Naive B cell (primary cell): ENCODE measurements at regions not wholly inside any gene's neighbourhood (a gene's known extent, or its start where the extent isn't known, plus 50 kb on each side); places are given as distances from the start of the nearest gene placed in this dataset.
"Not testable (repeated sequence)": the region's sequence is repeated elsewhere in the genome, so short reads cannot be mapped to it uniquely, and the experiment has no call there.

Source experiments
- ATAC-seq, 2 donors: fragments of 150-1000 bp; cut with Tn5 transposase; 2 replicates each; pipeline ENCODE4 v1.10.0; 2021; ENCODE audit warnings: low read depth in 2 of 2, mild to moderate bottlenecking in 2 of 2, moderate library complexity in 2 of 2
- DNase-seq: peaks from one replicate; pipeline ENCODE4 v3.0.0; 2022
- H3K27ac Mint-ChIP-seq, 6 donors: one replicate each; pipeline ENCODE4 v1.8.0; 2020 to 2022; ENCODE audit warnings: mild to moderate bottlenecking in 6 of 6, mixed read lengths in 6 of 6, moderate library complexity in 5 of 6, inconsistent platforms in 2 of 6
- H3K27me3 Mint-ChIP-seq, 3 donors: one replicate each; pipeline ENCODE4 v1.8.0; 2021 to 2022; ENCODE audit warnings: mixed read lengths in 3 of 3, mild to moderate bottlenecking in 1 of 3
- H3K36me3 Mint-ChIP-seq, 2 donors: one replicate each; pipeline ENCODE4 v1.8.0; 2020 to 2022; ENCODE audit warnings: mixed read lengths in 2 of 2, inconsistent platforms in 1 of 2, mild to moderate bottlenecking in 1 of 2
- H3K4me1 Mint-ChIP-seq, 3 donors: one replicate each; pipeline ENCODE4 v1.8.0; 2020 to 2022; ENCODE audit warnings: mixed read lengths in 3 of 3, inconsistent platforms in 1 of 3, mild to moderate bottlenecking in 1 of 3, moderate library complexity in 1 of 3
- H3K4me3 Mint-ChIP-seq, 8 donors: one replicate each; pipeline ENCODE4 v1.8.0; 2020 to 2022; ENCODE audit warnings: mild to moderate bottlenecking in 8 of 8, mixed read lengths in 8 of 8, moderate library complexity in 8 of 8, inconsistent platforms in 2 of 8
- H3K9me3 Mint-ChIP-seq, 7 donors: one replicate each; pipeline ENCODE4 v1.8.0; 2020 to 2022; ENCODE audit warnings: mixed read lengths in 7 of 7, mild to moderate bottlenecking in 5 of 7, inconsistent platforms in 2 of 7, moderate library complexity in 1 of 7

- ATAC-seq (no peak), DNase-seq (no peak)
- H3K27ac Mint-ChIP-seq, result no peak overlapping the region
- peaks cover 51 to 75% (median 65%) of the 10 kb centered on the region in 3 donors for H3K27me3 Mint-ChIP-seq
- peaks cover 0 to 2% (median 0%) of the 10 kb centered on the region in 7 donors for H3K9me3 Mint-ChIP-seq
- peaks cover 11 to 15% (median 12%) of the 10 kb centered on the region in 3 donors for H3K4me1 Mint-ChIP-seq
- H3K4me3 Mint-ChIP-seq, result no peak overlapping the region
- no peaks in the 10 kb centered on the region for H3K36me3 Mint-ChIP-seq
Measured at GRCh38 chr20:50453533-50454244, 56.5 kb upstream of the PTPN1 start.

GRCh38 chr20:50455245-50455644 is 54.9 kb upstream of the PTPN1 start:
- ATAC-seq, H3K4me3 Mint-ChIP-seq, H3K9me3 Mint-ChIP-seq, H3K36me3 Mint-ChIP-seq, H3K27ac Mint-ChIP-seq, DNase-seq: not testable (repeated sequence)
- H3K4me1 Mint-ChIP-seq, result peaks cover 11 to 15% (median 12%) of the 10 kb centered on the region in 3 donors
- peaks cover 47 to 74% (median 61%) of the 10 kb centered on the region in 3 donors for H3K27me3 Mint-ChIP-seq

GRCh38 chr20:50455656-50456451 is 54.3 kb upstream of the PTPN1 start:
- DNase-seq (no peak), ATAC-seq (no peak)
- no peak overlapping the region for H3K4me3 Mint-ChIP-seq
- no peak overlapping the region for H3K27ac Mint-ChIP-seq
- H3K27me3 Mint-ChIP-seq, result peaks cover 41 to 76% (median 60%) of the 10 kb centered on the region in 3 donors
- peaks cover 10 to 12% (median 11%) of the 10 kb centered on the region in 3 donors for H3K4me1 Mint-ChIP-seq
- H3K36me3 Mint-ChIP-seq, result no peaks in the 10 kb centered on the region
- no peaks in the 10 kb centered on the region for H3K9me3 Mint-ChIP-seq

- H3K36me3 Mint-ChIP-seq, result no peaks in the 10 kb centered on the region
- no peak for ATAC-seq
- DNase-seq, result no peak
- H3K9me3 Mint-ChIP-seq, result no peaks in the 10 kb centered on the region
- no peak overlapping the region for H3K27ac Mint-ChIP-seq
- H3K4me1 Mint-ChIP-seq, result peaks cover 2 to 6% (median 4%) of the 10 kb centered on the region in 3 donors
- H3K4me3 Mint-ChIP-seq, result no peak overlapping the region
- peaks cover 32 to 71% (median 55%) of the 10 kb centered on the region in 3 donors for H3K27me3 Mint-ChIP-seq
Measured at GRCh38 chr20:50456452-50457324, 53.5 kb upstream of the PTPN1 start.

GRCh38 chr20:50459124-50459918 is 50.9 kb upstream of the PTPN1 start:
- peak overlapping the region in 1 of 6 donors; percentile 85 for H3K27ac Mint-ChIP-seq
- H3K4me1 Mint-ChIP-seq, result peaks cover 0 to 5% (median 2%) of the 10 kb centered on the region in 3 donors
- no peaks in the 10 kb centered on the region for H3K9me3 Mint-ChIP-seq
- ATAC-seq (no peak), DNase-seq (no peak)
- peaks cover 17 to 56% (median 44%) of the 10 kb centered on the region in 3 donors for H3K27me3 Mint-ChIP-seq
- H3K36me3 Mint-ChIP-seq, result no peaks in the 10 kb centered on the region
- no peak overlapping the region for H3K4me3 Mint-ChIP-seq

GRCh38 chr20:50460115-50460607 is 50.0 kb upstream of the PTPN1 start:
- Mint-ChIP-seq H3K9me3 (no peaks in the 10 kb centered on the region), H3K4me1 (peaks cover 0 to 8% (median 5%) of the 10 kb centered on the region in 3 donors), H3K4me3 (no peak overlapping the region), H3K36me3 (no peaks in the 10 kb centered on the region), H3K27me3 (peaks cover 12 to 49% (median 37%) of the 10 kb centered on the region in 3 donors), H3K27ac (no peak overlapping the region)
- ATAC-seq (no peak), DNase-seq (no peak)
